GM19372 (cell line): ENCODE measurements at regions not wholly inside any gene's neighbourhood (a gene's known extent, or its start where the extent isn't known, plus 50 kb on each side); places are given as distances from the start of the nearest gene placed in this dataset.

Source experiments
- ATAC-seq: cut with Tn5 transposase; IDR thresholded peaks from one replicate; pipeline ENCODE4 v1.9.1; 2021; ENCODE audit warnings: mild to moderate bottlenecking, low read depth, moderate library complexity; ENCODE audit not compliant: unreplicated experiment

- no peak for ATAC-seq
These were observed 80.0 kb upstream of the CLCN4 start for GRCh38 chrX:10076765-10077164.

GRCh38 chrX:10077425-10078188 is 79.2 kb upstream of the CLCN4 start:
- ATAC-seq = no peak

DNA sequence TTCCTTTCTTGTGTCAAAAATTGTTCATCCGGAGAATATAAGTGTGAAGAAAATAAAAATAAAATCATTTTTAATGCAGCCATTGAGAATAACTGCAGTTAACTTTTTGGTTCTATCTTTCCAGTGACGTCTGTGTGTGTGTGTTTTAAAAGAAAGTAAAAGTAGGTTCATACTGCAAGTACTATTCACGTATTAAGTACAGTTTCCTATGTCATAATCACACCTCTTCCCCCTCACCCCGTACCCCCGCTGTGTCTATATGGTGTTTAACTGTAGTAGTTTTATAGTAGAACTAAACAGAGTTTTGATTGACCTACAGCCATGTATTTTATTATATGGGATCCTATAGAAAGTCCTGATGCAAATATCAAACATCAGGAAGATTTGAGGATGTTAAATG is 78.5 kb upstream of the CLCN4 start:
- no peak for ATAC-seq

DNA sequence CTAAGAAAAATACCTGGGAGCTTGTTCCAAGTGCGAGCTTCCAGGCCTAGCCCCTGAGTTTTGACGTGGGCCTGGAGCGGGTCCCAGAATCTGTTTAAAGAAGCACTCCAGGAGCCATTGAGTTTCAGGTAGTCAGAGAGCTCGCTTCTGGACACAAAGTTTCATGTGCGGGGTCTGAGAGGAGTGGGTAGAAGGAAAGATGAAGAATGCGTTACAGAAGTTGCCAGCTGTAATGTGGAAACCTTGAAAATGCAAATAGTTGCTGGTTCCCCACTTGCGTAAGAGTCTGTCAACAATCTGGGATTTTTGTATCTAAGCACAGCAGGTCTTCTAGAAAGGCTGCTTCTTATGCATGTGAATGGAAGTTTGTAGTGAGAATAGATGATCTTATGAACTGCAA is 77.5 kb upstream of the CLCN4 start:
- ATAC-seq = no peak

DNA sequence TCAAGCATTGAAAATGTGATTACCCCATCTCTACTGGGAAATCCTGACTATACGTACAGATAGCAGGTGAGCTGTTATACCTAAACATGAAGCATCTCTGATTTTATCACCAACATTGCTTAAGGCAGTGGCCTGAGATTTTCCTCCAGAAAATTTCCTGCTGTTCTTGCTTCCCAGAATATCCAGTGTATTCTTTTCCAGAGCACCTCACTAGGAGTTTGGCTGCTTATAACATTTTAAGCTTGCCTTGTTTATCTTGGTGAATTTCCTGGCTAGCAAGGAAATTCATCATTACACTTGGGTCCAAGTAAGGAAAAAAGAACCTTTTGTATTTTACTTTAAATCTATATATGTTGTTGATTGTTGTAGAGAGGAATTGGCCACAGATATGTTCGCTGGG is 73.0 kb upstream of the CLCN4 start:
- no peak for ATAC-seq

DNA sequence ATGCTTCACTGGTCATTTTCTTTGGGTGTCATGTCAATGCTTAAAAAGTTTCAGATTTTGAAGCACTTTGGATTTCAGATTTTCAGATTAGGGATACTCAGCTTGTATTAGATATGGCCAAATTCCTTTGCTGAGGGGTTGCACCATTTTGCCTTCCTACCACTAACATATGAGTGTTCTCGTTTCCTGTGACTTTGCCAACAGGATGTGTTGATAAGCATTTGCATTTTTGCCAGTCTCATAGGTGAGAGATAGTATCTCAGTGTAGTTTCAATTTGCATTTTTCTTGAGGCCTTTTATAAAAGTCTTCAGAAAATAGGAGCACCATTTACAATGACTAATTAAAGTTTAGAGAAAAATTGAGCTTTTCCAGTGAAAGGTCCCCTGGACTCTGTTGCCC is 71.6 kb upstream of the CLCN4 start:
- ATAC-seq = no peak

- ATAC-seq = no peak
These were observed 70.1 kb upstream of the CLCN4 start for GRCh38 chrX:10086676-10087075.

DNA sequence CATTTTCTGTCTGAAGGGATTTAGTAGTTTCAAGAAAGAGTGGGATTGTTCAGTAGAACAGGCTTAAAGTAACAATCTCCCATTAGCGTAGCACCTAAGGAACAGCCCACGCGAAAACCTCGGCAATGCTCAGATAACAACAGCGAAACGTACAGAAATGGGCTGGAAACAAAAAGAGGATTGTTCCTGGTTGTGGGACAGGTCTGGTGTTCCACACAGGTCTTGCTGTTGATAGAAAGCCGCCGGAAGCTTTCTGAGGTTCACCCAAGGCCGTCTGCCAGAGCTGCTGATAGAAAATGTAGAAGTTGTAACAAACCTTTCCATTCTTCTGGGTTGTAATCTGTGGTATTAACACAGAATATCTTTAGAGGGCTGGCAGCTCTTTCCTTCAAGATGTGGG is 69.4 kb upstream of the CLCN4 start:
- ATAC-seq = no peak

DNA sequence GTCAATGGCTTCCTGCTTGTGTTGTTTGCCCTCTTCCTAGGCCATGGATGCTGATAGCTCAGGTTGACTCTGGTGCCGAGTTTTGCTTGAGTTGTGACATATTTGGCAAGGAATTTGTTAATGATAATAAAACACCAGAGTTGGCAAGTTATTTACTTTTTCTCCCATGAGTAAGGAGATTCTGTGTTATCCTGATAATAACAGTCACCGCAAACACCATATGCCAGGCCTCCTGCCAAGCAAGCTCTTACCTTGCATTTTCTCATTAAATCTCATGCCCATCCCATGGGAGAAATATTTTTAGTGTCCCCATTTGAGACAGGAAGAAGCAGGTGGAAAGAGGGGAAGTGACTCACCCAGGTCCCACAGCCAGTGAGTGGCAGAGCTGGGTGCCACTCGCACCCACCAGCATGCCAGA is 67.4 kb upstream of the CLCN4 start:
- ATAC-seq = no peak

GRCh38 chrX:10090319-10090718 is 66.5 kb upstream of the CLCN4 start:
- ATAC-seq = no peak

DNA sequence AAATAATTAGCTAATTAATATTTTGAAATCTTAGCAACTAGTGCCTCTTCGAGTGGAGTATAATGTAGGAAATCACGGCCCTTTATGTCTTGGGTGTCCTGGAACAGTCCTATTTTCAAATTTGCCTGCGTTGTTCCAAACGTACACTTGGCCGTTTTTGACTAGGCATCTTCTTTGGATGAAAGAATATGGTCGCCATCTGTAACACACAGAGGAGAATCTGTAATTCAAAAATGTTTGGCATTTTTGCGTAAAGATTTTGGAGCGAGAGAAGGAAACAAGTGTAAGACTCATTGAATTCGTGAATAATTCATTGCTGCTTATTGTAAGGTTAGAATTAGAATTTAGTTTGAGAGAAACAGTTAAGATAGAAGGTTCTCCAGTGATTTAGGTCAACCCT is 61.5 kb upstream of the CLCN4 start:
- ATAC-seq = no peak

GRCh38 chrX:10095698-10096432 is 60.9 kb upstream of the CLCN4 start:
- no peak for ATAC-seq

- ATAC-seq = peak; percentile 81
These were observed 58.5 kb upstream of the CLCN4 start for GRCh38 chrX:10098270-10098713.

DNA sequence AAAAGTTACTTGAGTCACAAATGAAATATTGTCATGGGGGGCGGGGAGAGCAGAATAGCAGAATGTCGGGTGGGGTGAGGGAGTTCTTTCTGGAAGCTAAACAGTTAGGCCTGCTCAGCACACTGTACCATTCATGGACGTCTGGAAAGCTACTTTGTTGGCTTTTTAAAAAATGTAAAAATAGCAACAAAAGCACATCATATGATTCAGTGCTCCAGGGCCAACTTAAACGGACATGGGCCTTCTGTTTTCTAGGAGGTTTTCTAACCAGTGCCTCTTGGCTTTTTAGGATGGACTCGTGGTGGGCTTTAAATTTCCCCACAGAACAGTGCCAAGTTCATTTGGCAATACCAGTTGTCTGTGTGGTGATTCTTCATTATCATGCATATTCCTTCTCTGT is 57.4 kb upstream of the CLCN4 start:
- no peak for ATAC-seq

DNA sequence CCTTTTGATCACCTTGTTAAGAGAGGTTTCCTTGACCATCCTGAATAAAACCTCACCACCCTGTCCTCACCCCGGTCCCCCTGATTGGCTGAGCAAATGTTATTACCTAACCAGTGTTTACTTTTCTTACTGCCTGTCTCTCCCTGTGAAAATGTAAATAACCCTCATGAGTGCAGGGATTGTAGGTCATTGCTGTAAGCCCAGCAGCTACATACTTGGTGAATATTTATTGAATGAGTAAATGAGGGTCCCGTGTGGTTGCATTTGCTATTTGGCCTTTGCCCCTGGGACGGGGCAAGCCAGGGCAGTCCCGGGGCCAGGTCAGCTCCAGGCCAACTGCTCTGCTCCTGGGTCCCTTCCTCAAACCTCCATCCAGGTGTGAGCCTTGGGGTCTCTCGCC is 55.5 kb upstream of the CLCN4 start:
- ATAC-seq = no peak

GRCh38 chrX:10102046-10102704 is 54.6 kb upstream of the CLCN4 start:
- ATAC-seq = no peak

GRCh38 chrX:10103023-10103422 is 53.8 kb upstream of the CLCN4 start:
- ATAC-seq = no peak

DNA sequence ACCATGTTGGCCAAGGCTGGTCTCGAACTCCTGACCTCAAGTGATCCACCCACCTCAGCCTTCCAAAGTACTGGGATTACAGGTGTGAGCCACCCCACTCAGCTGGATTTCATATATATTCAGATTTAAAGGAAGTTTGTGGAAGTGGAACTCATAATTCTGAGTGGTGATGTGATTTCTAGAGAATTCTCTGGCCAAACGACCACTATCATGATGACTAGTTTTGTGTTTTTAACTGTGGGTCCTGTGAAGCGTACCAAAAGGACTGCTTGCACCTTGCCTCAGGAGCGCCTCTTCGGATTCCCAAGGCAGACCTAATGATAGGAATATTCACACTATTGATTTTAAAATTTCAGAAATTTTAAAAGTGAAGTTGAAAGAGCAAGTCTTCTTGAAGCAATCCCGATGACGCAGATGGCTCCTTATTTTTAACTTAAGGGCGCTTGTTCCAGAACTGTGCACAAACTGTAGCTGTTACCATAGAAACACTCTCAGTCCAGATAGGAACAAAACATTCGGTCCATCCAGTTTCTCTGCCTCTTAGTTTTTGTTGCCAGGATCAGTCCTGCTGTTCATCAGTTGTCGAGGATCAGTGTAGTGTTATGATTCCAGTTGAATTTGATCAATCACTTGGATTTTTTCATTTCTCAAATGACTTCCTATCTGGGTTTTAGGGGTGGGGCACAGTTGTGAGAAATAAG is 51.7 kb upstream of the CLCN4 start:
- no peak for ATAC-seq

- ATAC-seq = peak; percentile 83
These were observed 50.0 kb upstream of the CLCN4 start for GRCh38 chrX:10106806-10107205.
